ENCODE measurements at regions not wholly inside any gene's neighbourhood (a gene's known extent, or its start where the extent isn't known, plus 50 kb on each side); places are given as distances from the start of the nearest gene placed in this dataset.

DNA sequence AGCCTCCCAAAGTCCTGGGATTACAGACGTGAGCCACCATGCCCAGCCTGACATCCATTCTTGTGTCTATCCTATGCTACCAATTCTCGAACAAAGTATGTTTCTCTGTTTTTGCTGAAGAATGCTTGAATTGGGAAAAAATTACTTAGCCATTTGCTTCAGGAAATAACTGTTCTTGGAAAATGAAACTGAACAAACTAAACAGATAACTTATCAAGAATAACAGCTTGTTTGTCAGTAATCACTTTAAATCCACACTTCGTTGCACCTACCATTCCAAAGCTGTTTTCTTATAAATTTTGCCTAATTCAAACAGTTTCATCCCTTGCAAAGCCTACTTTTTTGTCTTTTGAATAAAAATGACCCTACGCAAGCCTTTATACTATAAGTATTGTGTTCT, 672.9 kb downstream of the SUCLG1 start:
- DNase-seq (ENCODE audit: low read depth in 2 of 2): no peak

DNA sequence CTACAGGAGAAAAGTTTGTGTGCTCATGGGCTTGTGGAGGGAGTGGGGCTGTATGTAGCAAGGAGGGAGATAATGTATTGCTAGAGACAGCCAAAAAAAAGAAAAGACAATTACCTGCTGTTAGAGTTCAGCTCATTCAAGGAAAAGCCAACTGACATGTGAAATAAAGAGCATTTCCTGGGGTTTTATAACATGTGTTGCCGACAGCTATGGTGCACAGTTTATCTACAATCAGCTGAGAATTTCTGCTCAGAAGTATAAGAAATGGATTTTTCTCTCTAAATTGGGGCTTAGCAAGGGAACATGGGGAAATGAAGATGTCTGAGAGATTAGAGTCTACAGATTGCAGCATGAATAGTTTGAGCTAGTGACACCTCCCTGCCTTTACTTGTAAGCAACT, 674.1 kb downstream of the SUCLG1 start:
- DNase-seq (ENCODE audit: low read depth in 2 of 2): no peak

DNA sequence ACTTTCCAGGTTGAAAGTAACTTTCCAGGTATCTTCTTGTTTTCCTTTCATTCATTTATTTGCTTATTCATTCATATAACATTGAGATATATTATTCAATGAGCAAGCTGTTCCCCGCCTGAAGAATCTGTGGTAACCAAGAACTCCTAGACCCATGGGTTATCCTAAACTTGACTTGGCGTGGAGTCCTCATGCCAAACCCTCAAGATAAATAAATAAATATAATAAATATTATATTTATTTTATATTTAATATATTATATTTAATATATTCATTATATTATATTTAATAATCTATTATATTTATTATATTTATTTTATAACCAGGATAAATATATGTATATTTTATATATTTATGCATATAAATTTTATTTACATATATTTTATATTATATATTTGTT, 674.8 kb downstream of the SUCLG1 start:
- DNase-seq (ENCODE audit: low read depth in 2 of 2): no peak

- no peak for DNase-seq (ENCODE audit: low read depth in 2 of 2)
These were observed 677.0 kb downstream of the SUCLG1 start for GRCh38 chr2:83782122-83782521.

GRCh38 chr2:83764447-83765005, 694.6 kb downstream of the SUCLG1 start:
- DNase-seq (ENCODE audit: low read depth in 2 of 2): no peak

DNA sequence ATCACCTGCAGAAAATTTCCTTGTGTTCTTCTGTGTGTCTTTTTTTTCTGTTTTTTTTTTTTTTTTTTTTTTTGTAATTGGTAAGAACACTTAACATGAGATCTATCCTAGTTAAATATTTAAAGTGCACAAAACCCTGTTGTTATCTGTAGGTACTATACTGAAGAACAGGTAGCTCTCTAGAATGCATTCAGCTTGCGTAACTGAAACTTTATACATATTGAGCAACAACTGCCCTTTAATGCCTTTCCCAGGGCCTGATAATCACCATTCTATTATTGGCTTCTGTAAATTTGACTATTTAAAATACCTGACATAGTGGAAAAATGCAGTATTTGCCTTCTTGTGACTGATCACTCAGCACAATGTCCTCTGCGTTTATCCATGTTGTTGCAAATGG, 701.8 kb downstream of the SUCLG1 start:
- no peak for DNase-seq (ENCODE audit: low read depth in 2 of 2)

GRCh38 chr2:83756219-83756618, 702.9 kb downstream of the SUCLG1 start:
- no peak for DNase-seq (ENCODE audit: low read depth in 2 of 2)

DNA sequence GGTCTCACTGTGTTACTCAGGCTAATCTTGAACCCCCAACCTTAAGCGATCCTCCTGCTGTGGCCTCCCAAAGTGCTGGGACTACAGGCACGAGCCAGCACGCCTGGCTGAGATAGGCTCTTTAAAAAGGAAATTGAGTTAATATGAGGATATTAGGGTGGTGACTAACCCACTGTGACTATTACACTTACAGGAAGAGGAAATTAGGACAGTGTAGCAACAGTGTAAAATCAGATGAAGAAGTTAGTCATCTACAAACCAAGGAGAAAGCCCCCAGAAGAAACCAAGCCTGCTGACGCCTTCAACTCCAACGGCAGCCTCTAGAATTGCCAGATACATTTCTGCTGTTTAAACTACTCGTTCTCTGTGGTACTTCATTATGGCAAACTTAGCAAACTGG, 711.9 kb downstream of the SUCLG1 start:
- no peak for DNase-seq (ENCODE audit: low read depth in 2 of 2)

GRCh38 chr2:83744855-83745254, 714.2 kb downstream of the SUCLG1 start:
- no peak for DNase-seq (ENCODE audit: low read depth in 2 of 2)

GRCh38 chr2:83742117-83742782, 716.8 kb downstream of the SUCLG1 start:
- no peak for DNase-seq (ENCODE audit: low read depth in 2 of 2)

DNA sequence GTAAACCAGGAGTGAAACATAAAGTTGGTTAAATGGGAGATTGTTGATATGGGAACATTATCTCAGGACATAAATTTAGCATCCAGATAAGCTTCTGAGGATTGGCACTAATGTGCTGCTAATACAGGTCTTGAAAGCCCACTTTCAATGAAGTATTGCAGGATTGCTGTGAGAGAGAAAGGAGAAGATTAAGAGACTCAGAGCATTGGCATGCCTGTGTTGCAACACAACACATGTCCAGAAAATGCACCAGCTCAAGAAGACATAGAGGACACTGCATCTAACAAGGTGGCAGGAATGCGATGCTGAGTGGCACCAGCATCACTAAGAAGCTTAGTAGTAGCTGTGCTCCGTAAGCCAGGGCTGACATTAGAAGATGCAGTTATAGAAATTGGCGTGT, 728.9 kb downstream of the SUCLG1 start:
- DNase-seq (ENCODE audit: low read depth in 2 of 2): no peak

DNA sequence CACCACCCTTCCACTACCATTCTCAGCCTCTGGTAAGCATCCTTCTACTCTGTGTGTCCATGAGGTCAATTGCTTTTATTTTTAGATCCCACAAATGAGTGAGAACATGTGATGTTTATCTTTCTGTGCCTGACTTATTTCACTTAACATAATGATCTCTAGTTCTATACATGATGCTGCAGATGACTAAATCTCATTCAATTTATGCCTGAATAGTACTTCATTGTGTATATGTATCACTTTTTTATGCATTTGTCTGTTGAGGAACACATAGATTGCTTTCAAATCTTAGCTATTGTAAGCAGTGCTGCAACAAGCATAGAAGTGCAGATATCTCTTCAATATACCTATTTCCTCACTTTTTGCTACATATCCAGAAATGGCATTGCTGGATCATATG, 733.3 kb downstream of the SUCLG1 start:
- no peak for DNase-seq (ENCODE audit: low read depth in 2 of 2)

DNA sequence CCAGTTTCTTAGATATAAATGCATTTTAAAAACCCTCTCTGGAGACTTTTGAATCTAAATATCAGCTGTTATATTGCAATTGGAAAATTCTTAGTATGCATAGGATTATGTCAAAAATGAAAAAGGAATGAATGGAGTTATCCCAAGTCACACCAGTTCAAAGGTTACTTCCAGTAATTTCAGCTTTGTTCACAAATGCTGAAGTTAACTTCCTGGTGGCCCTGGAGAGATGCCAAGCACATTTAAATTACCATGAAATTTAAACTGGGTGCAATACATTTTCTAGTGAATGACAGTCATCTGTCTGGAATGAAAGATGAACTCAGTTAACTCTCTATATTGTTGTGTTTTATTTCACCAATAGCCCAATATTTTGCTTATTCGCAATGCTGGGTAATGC, 753.9 kb downstream of the SUCLG1 start:
- no peak for DNase-seq (ENCODE audit: low read depth in 2 of 2)

GRCh38 chr2:83703598-83703997, 755.5 kb downstream of the SUCLG1 start:
- DNase-seq (ENCODE audit: low read depth in 2 of 2): no peak

DNA sequence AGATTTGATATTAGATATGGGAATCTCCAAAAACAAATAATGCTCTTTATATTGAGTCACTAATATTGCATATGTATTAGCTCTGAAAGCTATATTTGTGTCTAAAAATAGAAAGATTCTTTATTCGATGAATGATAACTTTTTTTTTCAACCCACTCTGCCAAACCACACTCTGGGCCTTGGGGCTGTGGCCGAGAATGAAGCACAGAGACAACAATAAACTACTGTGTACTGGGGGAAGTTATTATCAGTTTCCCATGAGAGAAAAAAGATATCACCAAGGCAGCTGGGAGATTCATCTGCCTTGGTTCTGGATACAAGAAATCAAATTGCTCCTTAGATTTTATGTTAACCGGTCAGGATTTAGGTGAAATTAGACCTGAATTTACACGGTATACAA, 762.2 kb downstream of the SUCLG1 start:
- no peak for DNase-seq (ENCODE audit: low read depth in 2 of 2)

- DNase-seq (ENCODE audit: low read depth in 2 of 2): no peak
These were observed 763.5 kb downstream of the SUCLG1 start for GRCh38 chr2:83695530-83695929.

DNA sequence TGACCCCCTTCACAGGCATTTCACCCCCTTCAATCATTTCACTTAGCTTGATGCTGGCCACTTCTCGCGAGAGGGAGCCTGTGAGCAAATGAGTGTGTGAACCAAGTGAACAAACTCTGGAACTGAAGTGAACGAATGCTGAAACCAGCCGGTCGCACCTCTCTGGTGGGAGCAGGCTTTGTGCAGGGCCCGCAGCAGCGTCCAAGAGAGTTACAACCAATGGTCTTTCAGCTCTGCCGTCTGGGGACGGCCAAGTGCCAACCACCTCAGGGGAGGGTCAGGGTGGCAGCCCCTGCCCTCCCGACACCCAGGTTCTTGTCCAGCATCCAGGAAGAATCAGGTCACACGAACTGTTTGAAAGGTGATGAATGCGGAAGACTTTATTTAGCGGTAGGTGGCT, 764.0 kb downstream of the SUCLG1 start:
- no peak for DNase-seq (ENCODE audit: low read depth in 2 of 2)

DNA sequence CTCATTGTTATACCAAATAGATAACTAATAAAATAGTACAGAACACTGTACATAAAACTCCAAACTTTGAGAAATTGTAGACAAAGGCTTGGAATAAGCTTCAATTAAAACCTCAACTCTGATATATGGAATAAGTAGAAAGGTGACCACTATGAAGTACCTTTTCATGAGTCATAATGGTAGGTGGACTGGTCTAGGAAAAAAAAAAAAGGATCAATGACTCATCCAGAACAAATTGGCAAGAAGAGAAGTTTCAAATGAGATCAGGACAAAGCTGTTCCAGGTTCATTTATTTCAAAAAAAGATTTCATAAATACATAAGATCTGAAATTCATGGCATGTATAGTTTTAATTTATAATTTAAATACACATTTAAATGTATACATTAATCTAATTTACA, 769.7 kb downstream of the SUCLG1 start:
- DNase-seq (ENCODE audit: low read depth in 2 of 2): no peak

DNA sequence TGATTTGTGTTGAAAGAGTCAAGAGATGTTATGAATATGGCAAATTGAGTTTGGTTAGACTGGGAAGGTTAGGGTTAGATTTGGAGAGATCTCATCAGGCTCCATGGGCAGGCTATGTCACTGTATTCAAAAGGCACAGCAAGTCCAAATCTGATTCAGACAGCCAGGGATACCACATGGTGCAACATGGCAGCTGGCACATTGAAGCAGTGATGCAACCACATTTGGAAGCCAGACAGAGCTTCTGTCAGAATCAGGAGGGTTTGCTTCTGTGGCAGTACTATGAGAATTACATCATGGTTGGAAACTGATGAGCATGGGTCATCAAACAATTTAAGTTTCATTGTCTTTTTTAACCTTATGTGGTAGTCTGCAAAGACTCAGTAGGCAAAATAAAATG, 772.2 kb downstream of the SUCLG1 start:
- no peak for DNase-seq (ENCODE audit: low read depth in 2 of 2)

DNA sequence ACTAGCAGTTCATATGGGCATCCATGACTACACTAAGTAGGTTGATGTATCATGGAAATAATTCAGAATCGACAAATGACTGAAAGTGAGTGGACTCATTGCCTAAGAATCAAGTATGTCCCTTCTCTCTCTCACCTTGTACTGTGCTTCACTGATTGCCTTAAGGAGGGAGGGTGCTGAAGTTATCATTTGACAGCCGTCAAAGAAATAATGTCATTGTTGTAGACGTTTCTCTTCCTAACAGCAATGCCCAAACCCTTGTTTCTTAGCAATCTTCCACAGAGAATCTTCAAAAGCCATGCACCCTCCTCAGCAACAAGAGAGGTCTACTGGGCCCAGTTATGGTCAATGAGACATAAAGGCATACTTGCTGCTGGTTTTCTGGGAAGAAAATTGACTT, 785.0 kb downstream of the SUCLG1 start:
- no peak for DNase-seq (ENCODE audit: low read depth in 2 of 2)

DNA sequence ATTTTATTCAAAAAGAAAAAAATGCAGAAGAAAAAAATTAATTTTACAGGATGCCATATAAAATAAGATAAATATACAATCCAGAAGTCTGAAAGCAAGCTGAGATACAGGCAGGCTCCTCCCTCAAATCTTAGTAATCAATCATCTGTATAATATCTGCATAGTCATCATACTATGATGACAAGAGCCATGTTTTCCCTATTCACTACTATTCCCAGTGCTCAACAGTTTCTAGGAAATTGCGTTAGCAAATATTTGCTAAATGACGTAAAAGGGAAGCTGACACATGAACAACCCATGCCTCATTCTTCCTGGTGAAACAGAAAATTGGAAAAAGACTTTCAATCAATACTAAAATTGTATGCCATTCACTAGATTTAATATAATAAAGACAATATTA, 793.2 kb downstream of the SUCLG1 start:
- DNase-seq (ENCODE audit: low read depth in 2 of 2): no peak

- DNase-seq (ENCODE audit: low read depth in 2 of 2): no peak
These were observed 793.9 kb downstream of the SUCLG1 start for GRCh38 chr2:83665154-83665553.

DNA sequence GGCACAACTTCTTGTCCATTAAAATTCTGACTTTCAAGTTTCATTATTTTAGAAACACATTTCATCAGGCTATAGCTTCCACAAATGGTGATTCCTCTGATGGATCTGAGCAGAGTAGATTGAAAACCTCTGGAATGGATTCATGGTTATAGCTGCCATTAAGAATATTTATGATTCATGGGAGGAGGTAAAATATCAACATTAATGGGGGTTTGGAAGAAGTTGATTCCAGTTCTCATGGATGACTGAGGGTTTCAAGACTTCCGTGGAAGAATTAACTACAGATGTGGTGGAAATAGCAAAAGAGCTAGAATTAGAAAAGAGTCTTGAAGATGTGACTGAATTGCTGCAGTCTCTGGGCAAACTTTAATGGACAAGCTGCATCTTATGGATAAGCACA, 797.4 kb downstream of the SUCLG1 start:
- DNase-seq (ENCODE audit: low read depth in 2 of 2): no peak

DNA sequence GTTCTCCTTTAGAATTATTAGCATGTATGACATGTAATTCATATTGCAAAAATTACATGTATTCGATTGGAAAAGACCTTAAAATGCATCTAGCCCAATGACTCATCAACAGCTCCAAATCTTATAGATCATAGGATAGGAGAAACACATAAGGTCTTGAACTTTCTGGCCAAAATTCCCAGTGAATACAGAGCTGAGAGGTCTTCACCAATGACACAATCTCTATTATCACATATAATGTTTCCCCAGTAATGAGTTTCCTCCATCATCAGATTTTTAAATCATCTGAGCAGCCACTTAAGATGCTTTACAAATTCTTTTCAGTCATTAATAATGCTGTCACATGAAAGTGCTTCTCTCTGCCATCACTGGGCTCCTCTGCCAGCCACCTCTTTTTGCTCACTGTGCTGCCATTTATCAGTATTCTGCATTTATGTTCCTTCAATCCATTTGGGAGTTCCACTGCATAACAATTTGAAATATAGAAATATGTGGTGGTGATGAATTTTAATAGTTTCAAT, 804.9 kb downstream of the SUCLG1 start:
- DNase-seq (ENCODE audit: low read depth in 2 of 2): no peak
